ENCODE measurements at regions not wholly inside any gene's neighbourhood (a gene's known extent, or its start where the extent isn't known, plus 50 kb on each side); places are given as distances from the start of the nearest gene placed in this dataset.

- Histone ChIP-seq H3K4me3 (replicated peaks in 1 of 3; ENCODE audit: low read depth in 2 of 3, low read length in 3 of 3) (no peak overlapping the region), H3K27ac (ENCODE audit: low read depth in 1 of 2, low read length in 2 of 2) (no peak overlapping the region), H3K4me2 (replicated peaks; ENCODE audit: extremely low read depth, low read length, poor library complexity, severe bottlenecking) (no peak overlapping the region), H3K36me3 (replicated peaks in 1 of 2; ENCODE audit: control insufficient read depth in 1 of 2, insufficient read depth in 2 of 2, low read length in 2 of 2) (no peaks in the 10 kb centered on the region), H3K27me3 (ENCODE audit: control insufficient read depth in 2 of 2, insufficient read depth in 2 of 2, low read length in 2 of 2) (no peaks in the 10 kb centered on the region), H3K9ac (ENCODE audit: insufficient read depth, low read length, poor library complexity, severe bottlenecking) (no peak overlapping the region), H4K20me1 (ENCODE audit: insufficient read depth, low read length) (no peaks in the 10 kb centered on the region), H3K79me2 (ENCODE audit: insufficient read depth, low read length) (no peaks in the 10 kb centered on the region), H3K4me1 (ENCODE audit: control insufficient read depth in 1 of 2, insufficient read depth in 2 of 2, low read length in 2 of 2) (no peaks in the 10 kb centered on the region), H3K9me3 (replicated peaks in 1 of 2; ENCODE audit: control insufficient read depth in 1 of 2, insufficient read depth in 1 of 2, low read length in 2 of 2) (peaks cover 0 to 4% of the 10 kb centered on the region in 2 donors), H2AFZ (ENCODE audit: insufficient read depth, low read depth, low read length, poor library complexity, severe bottlenecking) (no peak overlapping the region)
- no peak for TF ChIP-seq CTCF (IDR thresholded peaks at IDR 0.05)
- Mint-ChIP-seq H3K27ac (no peak overlapping the region), H3K36me3 (no peaks in the 10 kb centered on the region), H3K4me3 (no peak overlapping the region), H3K9me3 (peaks cover 0 to 9% (median 3%) of the 10 kb centered on the region in 7 donors), H3K27me3 (ENCODE audit: low read depth in 3 of 3) (no peaks in the 10 kb centered on the region), H3K4me1 (no peaks in the 10 kb centered on the region)
- no peak for DNase-seq
- 60% methylated on average over 2 of the region's 4 CpGs for WGBS (ENCODE audit: insufficient coverage)
- intact Hi-C loops (cut with micrococcal nuclease), result no loop called here
These were observed 515.5 kb downstream of the ZNF385D start for GRCh38 chr3:21235491-21235890.

GRCh38 chr3:21234933-21235332 is 516.1 kb downstream of the ZNF385D start:
- WGBS (ENCODE audit: insufficient coverage), result no CpG with 5 or more reads among the region's 1 CpG
- intact Hi-C loops (cut with micrococcal nuclease), result no loop called here
- Mint-ChIP-seq H3K27ac (no peak overlapping the region), H3K4me3 (no peak overlapping the region), H3K27me3 (ENCODE audit: low read depth in 3 of 3) (no peaks in the 10 kb centered on the region), H3K9me3 (peaks cover 0 to 6% (median 2%) of the 10 kb centered on the region in 7 donors), H3K4me1 (no peaks in the 10 kb centered on the region), H3K36me3 (no peaks in the 10 kb centered on the region)
- no peaks in the 10 kb centered on the region for H3K79me2 ChIP-seq (ENCODE audit: insufficient read depth, low read length)
- H3K4me1 ChIP-seq (ENCODE audit: control insufficient read depth in 1 of 2, insufficient read depth in 2 of 2, low read length in 2 of 2), result no peaks in the 10 kb centered on the region
- no peak overlapping the region for H3K9ac ChIP-seq (ENCODE audit: insufficient read depth, low read length, poor library complexity, severe bottlenecking)
- H3K27ac ChIP-seq (ENCODE audit: low read depth in 1 of 2, low read length in 2 of 2), result no peak overlapping the region
- H4K20me1 ChIP-seq (ENCODE audit: insufficient read depth, low read length), result no peaks in the 10 kb centered on the region
- DNase-seq, result no peak
- H3K4me2 ChIP-seq (replicated peaks; ENCODE audit: extremely low read depth, low read length, poor library complexity, severe bottlenecking), result no peak overlapping the region
- H3K9me3 ChIP-seq (replicated peaks in 1 of 2; ENCODE audit: control insufficient read depth in 1 of 2, insufficient read depth in 1 of 2, low read length in 2 of 2), result peaks cover 0 to 4% of the 10 kb centered on the region in 2 donors
- H3K36me3 ChIP-seq (replicated peaks in 1 of 2; ENCODE audit: control insufficient read depth in 1 of 2, insufficient read depth in 2 of 2, low read length in 2 of 2), result no peaks in the 10 kb centered on the region
- no peaks in the 10 kb centered on the region for H3K27me3 ChIP-seq (ENCODE audit: control insufficient read depth in 2 of 2, insufficient read depth in 2 of 2, low read length in 2 of 2)
- no peak for TF ChIP-seq CTCF (IDR thresholded peaks at IDR 0.05)
- no peak overlapping the region for H2AFZ ChIP-seq (ENCODE audit: insufficient read depth, low read depth, low read length, poor library complexity, severe bottlenecking)
- no peak overlapping the region for H3K4me3 ChIP-seq (replicated peaks in 1 of 3; ENCODE audit: low read depth in 2 of 3, low read length in 3 of 3)

Data from CD14-positive monocyte (primary cell).